Activated CD4-positive, alpha-beta memory T cell treated with anti-CD3 and anti-CD28 coated beads for 36 hours (primary cell): ENCODE measurements at regions not wholly inside any gene's neighbourhood (a gene's known extent, or its start where the extent isn't known, plus 50 kb on each side); places are given as distances from the start of the nearest gene placed in this dataset.

ENCODE experiments used
- CTCF ChIA-PET: fragments of 350-600 bp; sonication (Branson Sonifier 250); formaldehyde crosslinking; loops from one replicate; lab custom pipeline; 2021; ENCODE audit warnings: antibody characterized with exemption, inconsistent platforms; lab: Charles Lee
- POLR2A ChIA-PET: fragments of 350-600 bp; sonication (Branson Sonifier 250); formaldehyde crosslinking; loops from one replicate; lab custom pipeline; 2021; ENCODE audit warnings: antibody characterized with exemption; lab: Charles Lee
- DNase-seq: peaks from one replicate; pipeline ENCODE4 v3.0.0-alpha.2; 2020
- H3K27ac Mint-ChIP-seq: one replicate; pipeline ENCODE4 v1.8.0; 2021; ENCODE audit warnings: mixed read lengths
- H3K27me3 Mint-ChIP-seq: one replicate; pipeline ENCODE4 v1.8.0; 2021; ENCODE audit warnings: mixed read lengths
- H3K36me3 Mint-ChIP-seq: one replicate; pipeline ENCODE4 v1.8.0; 2021; ENCODE audit warnings: mixed read lengths
- H3K4me1 Mint-ChIP-seq: one replicate; pipeline ENCODE4 v1.8.0; 2021; ENCODE audit warnings: low read depth, mixed read lengths
- H3K4me3 Mint-ChIP-seq: one replicate; pipeline ENCODE4 v1.8.0; 2021; ENCODE audit warnings: mild to moderate bottlenecking, mixed read lengths
- H3K9me3 Mint-ChIP-seq: one replicate; pipeline ENCODE4 v1.8.0; 2021; ENCODE audit warnings: mixed read lengths
- intact Hi-C: fragments of 100-400 bp; cut with micrococcal nuclease; formaldehyde crosslinking; loops from one replicate; pipeline ENCODE4 v1.15.1; 2023

DNA sequence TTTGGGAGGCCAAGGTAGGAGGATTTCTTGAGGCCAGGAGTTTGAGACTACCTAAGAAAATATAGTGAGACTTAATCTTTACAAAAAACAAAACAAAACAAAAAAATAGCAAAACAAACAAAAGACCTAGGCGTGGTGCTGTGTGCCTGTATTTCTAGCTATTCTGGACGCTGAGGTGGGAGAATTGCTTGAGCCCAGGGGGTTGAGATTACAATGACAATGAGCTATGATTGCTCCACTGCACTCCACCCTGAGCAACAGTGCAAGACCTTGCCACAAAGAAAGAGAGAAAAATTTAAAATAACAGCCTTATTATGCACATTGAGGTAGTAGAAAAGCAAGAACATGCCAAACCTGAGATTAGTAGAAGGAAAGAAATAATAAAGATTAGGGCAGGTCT lies 657.7 kb downstream of the PDHA2 start:
- Mint-ChIP-seq H3K36me3 (no peaks in the 10 kb centered on the region), H3K9me3 (peaks cover 18% of the 10 kb centered on the region), H3K27ac (no peak overlapping the region), H3K27me3 (no peaks in the 10 kb centered on the region), H3K4me1 (no peaks in the 10 kb centered on the region), H3K4me3 (no peak overlapping the region)
- CTCF ChIA-PET = no interaction called here
- intact Hi-C loops = no loop called here
- POLR2A ChIA-PET = no interaction called here
- no peak for DNase-seq

DNA sequence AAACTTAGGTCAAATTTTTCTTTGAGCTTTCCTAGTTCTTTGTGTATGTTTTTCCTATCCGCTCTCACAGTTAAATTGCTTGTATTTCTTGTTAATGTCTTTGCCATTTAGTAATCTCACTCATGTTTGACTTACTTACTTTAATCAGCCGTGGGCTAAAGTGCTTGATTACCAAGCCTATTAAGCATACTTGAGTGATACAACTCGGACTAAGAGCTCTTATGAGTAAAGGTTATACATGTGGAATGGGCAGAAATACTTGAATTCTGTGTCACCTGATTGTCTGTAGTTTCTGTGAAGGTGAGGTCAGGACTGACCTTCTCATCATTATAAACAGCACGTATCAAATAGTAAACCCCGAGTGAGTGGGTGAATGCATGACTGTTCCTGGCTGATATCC lies 664.5 kb downstream of the PDHA2 start:
- Mint-ChIP-seq H3K4me3 (no peak overlapping the region), H3K36me3 (no peaks in the 10 kb centered on the region), H3K27me3 (no peaks in the 10 kb centered on the region), H3K4me1 (no peaks in the 10 kb centered on the region), H3K9me3 (no peaks in the 10 kb centered on the region), H3K27ac (no peak overlapping the region)
- intact Hi-C loops = no loop called here
- POLR2A ChIA-PET = no interaction called here
- CTCF ChIA-PET = no interaction called here
- DNase-seq = no peak

DNA sequence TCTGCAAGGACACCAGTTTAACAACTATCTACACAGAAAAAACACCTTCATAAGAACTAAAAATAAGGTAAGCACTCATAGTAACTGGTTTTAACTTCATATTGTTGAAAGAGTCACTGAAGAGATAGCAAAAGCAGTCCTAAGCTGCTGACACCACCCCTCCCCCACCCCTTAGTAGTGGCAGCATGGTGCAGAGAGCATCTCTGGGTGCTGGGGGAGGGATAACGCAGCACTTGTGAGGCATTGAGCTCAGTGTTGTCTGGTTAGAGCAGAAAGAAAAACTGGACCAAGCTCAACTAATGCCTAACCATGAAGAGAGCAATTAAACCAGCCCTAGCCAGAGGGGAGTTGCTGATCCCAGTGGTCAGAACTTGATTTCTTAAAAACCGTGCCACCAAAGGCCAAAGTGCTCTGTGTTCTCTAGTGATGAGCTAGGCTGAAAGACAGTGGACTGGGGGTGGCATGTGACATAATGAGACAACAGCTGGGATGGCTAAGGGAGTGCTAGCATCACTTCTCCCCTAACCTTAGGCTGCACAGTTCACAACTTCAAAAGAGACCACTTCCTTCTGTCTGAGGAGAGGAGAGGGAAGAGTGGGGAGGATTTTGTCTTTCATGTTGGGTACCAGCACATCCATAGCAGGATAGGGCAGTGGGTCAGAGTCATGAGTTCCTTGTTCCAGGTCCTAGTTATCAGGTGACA lies 669.3 kb downstream of the PDHA2 start:
- Mint-ChIP-seq H3K4me3 (no peak overlapping the region), H3K9me3 (peaks cover 10% of the 10 kb centered on the region), H3K36me3 (no peaks in the 10 kb centered on the region), H3K4me1 (no peaks in the 10 kb centered on the region), H3K27ac (no peak overlapping the region), H3K27me3 (no peaks in the 10 kb centered on the region)
- CTCF ChIA-PET = no interaction called here
- intact Hi-C loops = no loop called here
- POLR2A ChIA-PET = no interaction called here
- no peak for DNase-seq

DNA sequence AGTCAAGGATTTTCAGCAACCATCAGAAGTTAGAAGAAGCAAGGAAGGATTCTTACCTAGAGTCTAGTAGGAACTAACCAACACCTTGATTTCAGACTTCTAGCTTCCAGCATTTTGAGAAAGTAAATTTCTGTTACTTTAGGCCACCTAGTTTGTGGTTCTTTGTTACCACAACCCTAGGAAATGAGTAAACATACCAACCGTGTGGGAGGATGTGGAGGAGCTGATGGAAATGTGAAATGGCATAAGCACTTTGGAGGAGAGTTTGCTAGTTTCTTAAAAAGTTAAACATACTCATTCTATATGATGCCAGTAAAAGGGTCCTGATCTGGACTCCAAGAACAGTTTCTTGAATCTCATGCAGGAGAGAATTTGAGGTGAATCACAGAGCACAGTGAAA lies 679.4 kb downstream of the PDHA2 start:
- no peaks in the 10 kb centered on the region for H3K36me3 Mint-ChIP-seq
- DNase-seq = no peak
- H3K9me3 Mint-ChIP-seq = peaks cover 7% of the 10 kb centered on the region
- CTCF ChIA-PET = no interaction called here
- no peaks in the 10 kb centered on the region for H3K4me1 Mint-ChIP-seq
- no peak overlapping the region for H3K4me3 Mint-ChIP-seq
- H3K27me3 Mint-ChIP-seq = no peaks in the 10 kb centered on the region
- intact Hi-C loops = no loop called here
- POLR2A ChIA-PET = no interaction called here
- no peak overlapping the region for H3K27ac Mint-ChIP-seq

DNA sequence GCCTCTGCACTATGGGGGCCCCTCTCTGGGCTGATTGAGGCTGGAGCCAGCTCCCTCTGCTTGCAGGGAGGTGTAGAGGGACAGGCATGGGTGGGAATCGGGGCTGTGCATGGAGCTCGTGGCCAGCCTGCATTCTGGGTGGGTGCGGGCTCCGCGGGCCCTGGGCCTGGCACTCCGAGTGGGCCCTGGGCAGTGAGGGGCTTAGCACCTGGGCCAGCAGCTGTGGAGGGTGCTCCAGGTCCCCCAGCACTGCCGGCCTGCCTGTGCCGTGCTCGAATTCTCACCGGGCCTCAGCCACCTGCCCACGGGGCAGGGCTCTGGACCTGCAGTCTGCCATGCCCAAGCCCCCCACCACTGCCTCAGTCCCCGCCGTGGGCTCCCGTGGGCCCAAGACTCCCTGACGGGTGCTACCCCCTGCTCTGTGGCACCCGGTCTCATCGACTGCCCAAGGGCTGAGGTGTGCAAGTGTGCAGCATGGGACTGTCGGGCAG lies 681.2 kb downstream of the PDHA2 start:
- ChIA-PET CTCF (no interaction called here), POLR2A (no interaction called here)
- Mint-ChIP-seq H3K27me3 (no peaks in the 10 kb centered on the region), H3K4me1 (no peaks in the 10 kb centered on the region), H3K27ac (no peak overlapping the region), H3K9me3 (peaks cover 4% of the 10 kb centered on the region), H3K36me3 (no peaks in the 10 kb centered on the region), H3K4me3 (no peak overlapping the region)
- intact Hi-C loops = no loop called here
- DNase-seq = no peak

DNA sequence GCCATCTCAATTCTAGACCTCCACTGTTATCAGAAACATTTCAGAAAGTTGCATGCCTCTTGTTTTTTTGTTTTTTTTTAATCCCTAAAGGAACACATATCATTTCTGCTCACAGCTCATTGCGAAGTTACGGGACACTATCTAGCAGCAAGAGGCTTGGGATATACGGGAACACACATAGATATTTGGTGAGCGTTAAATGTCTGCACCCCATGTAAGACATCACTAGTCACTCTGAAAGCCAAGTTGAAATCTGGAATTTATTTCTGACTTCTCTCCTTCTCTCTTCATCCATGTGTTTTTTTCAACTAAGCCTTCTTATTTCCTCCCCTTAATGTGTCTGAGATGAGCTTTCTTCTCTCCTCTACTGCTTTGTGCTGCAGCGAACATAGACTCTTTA lies 683.7 kb downstream of the PDHA2 start:
- no peaks in the 10 kb centered on the region for H3K4me1 Mint-ChIP-seq
- POLR2A ChIA-PET = no interaction called here
- no peaks in the 10 kb centered on the region for H3K36me3 Mint-ChIP-seq
- intact Hi-C loops = no loop called here
- CTCF ChIA-PET = no interaction called here
- no peak overlapping the region for H3K4me3 Mint-ChIP-seq
- no peak for DNase-seq
- no peak overlapping the region for H3K27ac Mint-ChIP-seq
- H3K9me3 Mint-ChIP-seq = peaks cover 4% of the 10 kb centered on the region
- H3K27me3 Mint-ChIP-seq = no peaks in the 10 kb centered on the region

DNA sequence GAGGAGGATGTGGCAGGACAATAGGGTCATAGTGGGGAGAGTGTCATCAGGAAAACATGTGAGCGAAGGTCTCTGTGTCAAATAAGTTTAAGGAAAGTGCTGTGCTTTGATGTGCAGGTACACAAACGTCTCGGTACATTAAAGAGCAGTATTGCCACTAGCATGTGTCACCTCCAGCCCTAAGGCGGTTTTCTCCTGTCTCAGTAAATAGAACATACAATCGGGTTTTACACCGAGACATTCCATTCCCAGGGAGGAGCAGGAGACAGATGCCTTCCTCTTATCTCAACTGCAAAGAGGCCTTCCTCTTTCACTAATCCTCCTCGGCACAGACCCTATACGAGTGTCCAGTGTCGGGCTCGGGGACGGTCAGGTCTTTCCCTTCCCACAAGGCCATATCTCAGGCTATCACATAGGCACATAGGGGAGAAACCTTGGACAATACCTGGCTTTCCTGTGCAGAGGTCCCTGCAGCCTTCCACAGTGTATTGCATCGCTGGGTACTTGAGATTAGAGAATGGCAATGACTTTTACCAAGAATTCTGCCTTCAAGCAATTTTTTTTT lies 684.5 kb downstream of the PDHA2 start:
- Mint-ChIP-seq H3K4me3 (no peak overlapping the region), H3K4me1 (no peaks in the 10 kb centered on the region), H3K36me3 (no peaks in the 10 kb centered on the region), H3K27me3 (no peaks in the 10 kb centered on the region), H3K9me3 (peaks cover 4% of the 10 kb centered on the region), H3K27ac (no peak overlapping the region)
- POLR2A ChIA-PET = no interaction called here
- intact Hi-C loops = no loop called here
- DNase-seq = no peak
- CTCF ChIA-PET = no interaction called here

DNA sequence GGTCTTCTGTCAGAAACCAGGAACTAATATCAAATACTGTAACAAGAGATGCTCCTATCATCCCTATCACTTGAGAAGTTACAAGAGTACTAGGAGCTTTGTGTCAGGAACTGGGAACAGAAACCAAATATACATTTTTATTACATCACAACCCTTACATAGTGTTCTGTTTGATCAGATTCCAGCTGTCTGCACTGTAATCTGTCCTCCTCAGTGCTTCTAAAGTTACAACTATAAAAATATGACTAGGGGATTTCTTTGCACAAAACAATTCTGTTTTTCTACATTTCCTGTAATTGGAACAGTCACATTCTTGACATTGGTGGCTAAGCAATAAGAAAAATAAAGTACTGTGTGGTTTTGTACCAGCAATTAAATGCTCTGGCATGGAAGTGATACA lies 686.0 kb downstream of the PDHA2 start:
- H3K4me1 Mint-ChIP-seq = no peaks in the 10 kb centered on the region
- intact Hi-C loops = no loop called here

DNA sequence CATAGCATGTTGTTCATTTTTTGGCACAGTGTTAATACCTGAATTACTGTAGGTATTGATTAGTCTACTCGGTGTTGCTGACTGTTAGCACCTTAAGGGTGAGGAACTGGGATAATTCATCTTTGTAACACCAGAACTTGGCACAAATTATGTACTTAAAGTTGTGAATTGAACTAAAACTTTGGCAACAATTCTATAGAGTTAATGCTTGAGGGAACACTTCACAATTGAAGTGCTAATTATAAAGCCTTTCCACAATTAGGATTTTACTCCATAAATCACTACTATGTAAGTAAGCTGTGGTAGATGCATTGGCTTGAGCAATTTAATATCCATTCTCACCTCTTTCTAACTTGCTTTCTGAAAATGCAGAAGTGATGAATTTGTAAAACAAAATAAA lies 686.7 kb downstream of the PDHA2 start:
- no peak for DNase-seq
- H3K4me1 Mint-ChIP-seq = no peaks in the 10 kb centered on the region
- H3K27me3 Mint-ChIP-seq = no peaks in the 10 kb centered on the region
- H3K9me3 Mint-ChIP-seq = peaks cover 7% of the 10 kb centered on the region
- no peak overlapping the region for H3K4me3 Mint-ChIP-seq
- ChIA-PET CTCF (no interaction called here), POLR2A (no interaction called here)
- intact Hi-C loops = no loop called here
- H3K36me3 Mint-ChIP-seq = no peaks in the 10 kb centered on the region
- no peak overlapping the region for H3K27ac Mint-ChIP-seq

More for the DNA sequence above, 686.0 kb downstream of the PDHA2 start:
- ChIA-PET POLR2A (no interaction called here), CTCF (no interaction called here)
- Mint-ChIP-seq H3K27ac (no peak overlapping the region), H3K9me3 (peaks cover 7% of the 10 kb centered on the region), H3K36me3 (no peaks in the 10 kb centered on the region), H3K27me3 (no peaks in the 10 kb centered on the region), H3K4me3 (no peak overlapping the region)
- DNase-seq = no peak

DNA sequence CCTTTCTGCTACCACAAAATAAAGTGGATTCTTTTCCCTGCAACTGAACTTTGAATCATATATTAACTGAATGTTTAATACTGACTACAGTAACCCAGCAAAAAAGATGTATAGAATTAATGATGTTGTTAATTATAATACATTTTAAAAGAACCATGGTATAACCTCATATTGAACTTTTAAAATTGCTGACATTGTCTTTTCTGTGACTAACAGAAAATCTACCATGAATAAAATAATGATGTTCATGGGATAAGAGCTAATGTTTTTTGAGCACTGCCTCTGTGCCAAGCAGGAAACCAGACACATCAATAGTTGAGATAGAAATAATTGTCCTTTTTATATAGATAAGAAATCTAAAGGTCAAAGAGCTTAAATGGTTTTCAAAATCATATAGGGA lies 691.9 kb downstream of the PDHA2 start:
- no peak overlapping the region for H3K4me3 Mint-ChIP-seq
- intact Hi-C loops = no loop called here
- no peak for DNase-seq
- peaks cover 2% of the 10 kb centered on the region for H3K9me3 Mint-ChIP-seq
- CTCF ChIA-PET = no interaction called here
- no peaks in the 10 kb centered on the region for H3K4me1 Mint-ChIP-seq
- no peaks in the 10 kb centered on the region for H3K27me3 Mint-ChIP-seq
- POLR2A ChIA-PET = no interaction called here
- no peak overlapping the region for H3K27ac Mint-ChIP-seq
- no peaks in the 10 kb centered on the region for H3K36me3 Mint-ChIP-seq

DNA sequence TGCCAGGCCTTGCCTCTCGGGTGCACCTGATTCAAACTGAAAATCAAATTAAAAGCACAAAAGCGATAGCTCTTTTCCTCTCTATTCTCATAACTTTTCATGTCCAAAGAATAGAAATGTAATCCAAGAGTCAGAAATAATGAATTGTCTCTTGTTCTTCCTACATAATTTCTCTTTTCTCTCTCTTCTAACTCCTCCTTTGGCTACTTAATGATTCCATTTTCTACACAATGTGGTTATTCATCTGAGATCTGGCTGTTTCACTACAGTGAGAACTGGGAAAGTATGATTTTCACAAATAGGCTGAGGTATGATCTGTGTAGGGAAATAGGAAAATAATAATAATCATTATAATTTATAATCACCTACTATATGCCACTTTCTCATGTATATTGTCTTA lies 703.5 kb downstream of the PDHA2 start:
- H3K27me3 Mint-ChIP-seq = no peaks in the 10 kb centered on the region
- no peaks in the 10 kb centered on the region for H3K4me1 Mint-ChIP-seq
- CTCF ChIA-PET = no interaction called here
- intact Hi-C loops = no loop called here
- POLR2A ChIA-PET = no interaction called here
- no peak for DNase-seq
- no peak overlapping the region for H3K4me3 Mint-ChIP-seq
- no peak overlapping the region for H3K27ac Mint-ChIP-seq
- H3K36me3 Mint-ChIP-seq = no peaks in the 10 kb centered on the region
- H3K9me3 Mint-ChIP-seq = no peaks in the 10 kb centered on the region

DNA sequence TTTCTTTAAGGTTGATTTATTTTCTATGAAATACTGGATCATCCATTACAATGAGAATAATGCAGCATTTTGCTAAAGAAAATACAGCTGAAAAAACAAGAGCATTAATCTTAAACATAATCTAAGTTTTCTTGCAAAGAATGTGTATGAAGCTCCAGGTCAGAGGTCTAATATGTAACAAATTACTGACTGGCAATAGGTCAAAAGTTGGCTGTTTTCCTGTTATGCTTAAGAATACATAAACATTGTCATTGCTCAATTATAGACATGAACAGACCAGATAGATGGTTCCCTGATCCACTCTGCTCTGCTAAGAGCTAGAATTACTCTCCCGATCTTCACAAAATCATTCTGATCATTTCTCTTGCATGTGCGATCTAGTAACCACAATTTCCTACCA lies 718.6 kb downstream of the PDHA2 start:
- DNase-seq = no peak
- H3K4me1 Mint-ChIP-seq = no peaks in the 10 kb centered on the region
- CTCF ChIA-PET = no interaction called here
- POLR2A ChIA-PET = no interaction called here
- H3K27ac Mint-ChIP-seq = no peak overlapping the region
- no peaks in the 10 kb centered on the region for H3K27me3 Mint-ChIP-seq
- no peaks in the 10 kb centered on the region for H3K36me3 Mint-ChIP-seq
- no peaks in the 10 kb centered on the region for H3K9me3 Mint-ChIP-seq
- intact Hi-C loops = no loop called here
- no peak overlapping the region for H3K4me3 Mint-ChIP-seq

DNA sequence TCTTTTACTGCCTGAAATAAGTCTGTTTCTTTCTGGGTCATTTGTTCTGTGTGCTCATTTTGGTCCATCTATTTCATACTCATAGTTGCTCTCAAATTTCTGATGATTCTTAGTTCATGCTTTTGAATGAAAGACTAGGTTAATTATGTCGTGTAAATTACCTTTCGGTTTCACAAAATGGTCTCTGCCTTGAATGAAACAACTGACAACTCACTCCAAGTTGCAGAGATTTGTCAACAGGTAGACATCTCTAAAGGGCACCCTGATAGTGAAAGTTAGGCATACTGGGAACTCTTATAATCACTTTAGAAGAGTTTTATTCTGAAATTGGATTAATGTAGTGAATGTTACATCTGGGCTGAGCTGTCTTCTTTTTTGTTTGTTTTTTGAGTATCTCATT lies 726.9 kb downstream of the PDHA2 start:
- POLR2A ChIA-PET = no interaction called here
- intact Hi-C loops = no loop called here

More for the DNA sequence above, 726.9 kb downstream of the PDHA2 start:
- no peaks in the 10 kb centered on the region for H3K9me3 Mint-ChIP-seq
- H3K27me3 Mint-ChIP-seq = no peaks in the 10 kb centered on the region
- no peak overlapping the region for H3K4me3 Mint-ChIP-seq
- H3K36me3 Mint-ChIP-seq = no peaks in the 10 kb centered on the region
- H3K4me1 Mint-ChIP-seq = no peaks in the 10 kb centered on the region
- DNase-seq = no peak
- no peak overlapping the region for H3K27ac Mint-ChIP-seq
- CTCF ChIA-PET = no interaction called here
